Lower leg skin (tissue), 3 donors: ENCODE measurements at regions not wholly inside any gene's neighbourhood (a gene's known extent, or its start where the extent isn't known, plus 50 kb on each side); places are given as distances from the start of the nearest gene placed in this dataset.

ENCODE experiments used
- POLR2A ChIP-seq, 2 donors: fragments of 450-650 bp; IDR thresholded peaks; one replicate each; pipeline ENCODE4 v1.6.1; 2016 to 2017; ENCODE audit warnings: antibody characterized with exemption in 2 of 2, mild to moderate bottlenecking in 1 of 2, moderate library complexity in 1 of 2
- TF ChIP-seq, protein P1 (sequence below), 3 donors: fragments of 450-650 bp; IDR thresholded peaks; one replicate each; pipeline ENCODE4 v1.5.1; 2016; ENCODE audit warnings: antibody characterized with exemption in 3 of 3, mild to moderate bottlenecking in 3 of 3, moderate library complexity in 2 of 3

DNA sequence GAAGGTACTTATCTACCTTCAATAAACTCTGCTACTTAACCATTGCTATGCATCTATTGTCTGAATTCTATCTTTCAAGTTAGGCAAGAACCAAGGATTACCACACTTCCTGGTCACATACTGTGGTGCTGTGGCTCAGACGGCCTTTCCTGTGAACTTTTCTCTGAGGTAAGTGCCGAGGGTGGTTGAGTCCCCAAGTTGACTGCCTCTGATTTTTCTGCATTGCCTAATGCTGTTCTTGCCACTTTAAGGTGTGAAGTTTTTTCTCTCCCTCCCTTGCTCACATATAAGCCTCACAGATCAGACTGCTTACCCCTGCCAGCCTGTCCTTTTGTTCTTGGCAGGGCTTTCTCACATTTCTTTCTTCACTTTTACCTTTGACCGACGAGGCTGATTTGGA lies 348.0 kb upstream of the POU3F4 start:
- TF ChIP-seq, protein P1, sequence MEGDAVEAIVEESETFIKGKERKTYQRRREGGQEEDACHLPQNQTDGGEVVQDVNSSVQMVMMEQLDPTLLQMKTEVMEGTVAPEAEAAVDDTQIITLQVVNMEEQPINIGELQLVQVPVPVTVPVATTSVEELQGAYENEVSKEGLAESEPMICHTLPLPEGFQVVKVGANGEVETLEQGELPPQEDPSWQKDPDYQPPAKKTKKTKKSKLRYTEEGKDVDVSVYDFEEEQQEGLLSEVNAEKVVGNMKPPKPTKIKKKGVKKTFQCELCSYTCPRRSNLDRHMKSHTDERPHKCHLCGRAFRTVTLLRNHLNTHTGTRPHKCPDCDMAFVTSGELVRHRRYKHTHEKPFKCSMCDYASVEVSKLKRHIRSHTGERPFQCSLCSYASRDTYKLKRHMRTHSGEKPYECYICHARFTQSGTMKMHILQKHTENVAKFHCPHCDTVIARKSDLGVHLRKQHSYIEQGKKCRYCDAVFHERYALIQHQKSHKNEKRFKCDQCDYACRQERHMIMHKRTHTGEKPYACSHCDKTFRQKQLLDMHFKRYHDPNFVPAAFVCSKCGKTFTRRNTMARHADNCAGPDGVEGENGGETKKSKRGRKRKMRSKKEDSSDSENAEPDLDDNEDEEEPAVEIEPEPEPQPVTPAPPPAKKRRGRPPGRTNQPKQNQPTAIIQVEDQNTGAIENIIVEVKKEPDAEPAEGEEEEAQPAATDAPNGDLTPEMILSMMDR (IDR thresholded peaks at IDR 0.05): no peak
- no peak for TF ChIP-seq POLR2A (IDR thresholded peaks at IDR 0.05)
